Prostate gland (tissue), 2 donors: ENCODE measurements at regions not wholly inside any gene's neighbourhood (a gene's known extent, or its start where the extent isn't known, plus 50 kb on each side); places are given as distances from the start of the nearest gene placed in this dataset.

Experiments used
- DNase-seq: peaks from one replicate; pipeline ENCODE4 v3.0.0-alpha.2; 2019; ENCODE audit warnings: low spot score
- H3K27ac ChIP-seq, 2 donors: fragments of 200-600 bp; sonication (generic); 2 replicates each; pipeline ENCODE4 v1.5.1; 2017 to 2019
- H3K27me3 ChIP-seq: fragments of 200-600 bp; sonication (generic); replicated peaks from 2 replicates; pipeline ENCODE4 v1.5.1; 2019; ENCODE audit not compliant: insufficient read depth
- H3K36me3 ChIP-seq, 2 donors: fragments of 200-600 bp; sonication (generic); 1 replicate in 1 of 2; 2 replicates in 1 of 2; pipeline versions ENCODE4 v1.5.1 to v1.8.1; 2017 to 2019
- H3K4me1 ChIP-seq: fragments of 200-600 bp; sonication (generic); replicated peaks from 2 replicates; pipeline ENCODE4 v1.5.1; 2019
- H3K4me3 ChIP-seq, 2 donors: fragments of 200-600 bp; sonication (generic); 2 replicates each; pipeline ENCODE4 v1.5.1; 2017 to 2019
- H3K9me3 ChIP-seq: fragments of 200-600 bp; sonication (generic); 2 replicates; pipeline ENCODE4 v1.5.1; 2017
- POLR2A ChIP-seq: fragments of 450-650 bp; IDR thresholded peaks from one replicate; pipeline ENCODE4 v1.6.1; 2016; ENCODE audit warnings: antibody characterized with exemption, mild to moderate bottlenecking
- POLR2AphosphoS5 ChIP-seq: sonication (generic); formaldehyde crosslinking; IDR thresholded peaks from one replicate; pipeline ENCODE4 v1.6.1; 2017; ENCODE audit warnings: antibody characterized with exemption
- WGBS: methylation state at CpG from one replicate; pipeline ENCODE4 v1.1.5; 2018; 5-methylcytosine and 5-hydroxymethylcytosine counted together
- intact Hi-C: fragments of 100-400 bp; cut with DNase I; formaldehyde crosslinking; loops from one replicate; pipeline ENCODE4 v1.14.2; 2022
- TF ChIP-seq, protein P1 (sequence below), 4 experiments: fragments of 200-600 bp in 2 of 4; fragments of 450-650 bp in 2 of 4; sonication (generic) in 2 of 4; IDR thresholded peaks; 1 replicate in 3 of 4; 2 replicates in 1 of 4; pipeline ENCODE4 v1.5.1; 2016 to 2019; ENCODE audit warnings: antibody characterized with exemption in 4 of 4, mild to moderate bottlenecking in 2 of 4, moderate library complexity in 2 of 4

DNA sequence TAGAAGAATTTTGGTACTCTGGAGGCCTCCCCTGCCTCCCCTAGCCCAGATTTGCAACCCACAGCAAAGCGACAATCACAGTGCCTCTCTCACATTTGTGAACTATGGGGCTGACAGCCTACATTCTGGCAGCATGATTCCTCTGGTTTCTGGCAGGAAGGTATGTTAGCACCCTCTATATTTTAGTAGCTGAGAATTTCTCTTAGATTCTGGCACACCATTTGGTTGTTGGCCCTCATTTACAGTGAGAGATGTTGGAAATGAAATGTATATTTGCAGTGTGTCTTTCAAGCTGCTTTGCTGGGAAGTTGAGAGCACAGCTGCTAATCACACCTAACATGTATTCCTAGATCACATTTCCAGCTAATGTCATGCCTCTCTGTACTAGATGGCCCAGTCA, 735.0 kb downstream of the FGF9 start:
- intact Hi-C loops, result no loop called here
- Histone ChIP-seq H3K4me1 (no peaks in the 10 kb centered on the region), H3K27me3 (no peaks in the 10 kb centered on the region), H3K27ac (no peak overlapping the region), H3K4me3 (no peak overlapping the region), H3K36me3 (no peaks in the 10 kb centered on the region), H3K9me3 (no peaks in the 10 kb centered on the region)
- 94% methylated on average over 1 of the region's 1 CpG for whole genome bisulfite sequencing
- no peak for DNase-seq
- TF ChIP-seq, protein P1, sequence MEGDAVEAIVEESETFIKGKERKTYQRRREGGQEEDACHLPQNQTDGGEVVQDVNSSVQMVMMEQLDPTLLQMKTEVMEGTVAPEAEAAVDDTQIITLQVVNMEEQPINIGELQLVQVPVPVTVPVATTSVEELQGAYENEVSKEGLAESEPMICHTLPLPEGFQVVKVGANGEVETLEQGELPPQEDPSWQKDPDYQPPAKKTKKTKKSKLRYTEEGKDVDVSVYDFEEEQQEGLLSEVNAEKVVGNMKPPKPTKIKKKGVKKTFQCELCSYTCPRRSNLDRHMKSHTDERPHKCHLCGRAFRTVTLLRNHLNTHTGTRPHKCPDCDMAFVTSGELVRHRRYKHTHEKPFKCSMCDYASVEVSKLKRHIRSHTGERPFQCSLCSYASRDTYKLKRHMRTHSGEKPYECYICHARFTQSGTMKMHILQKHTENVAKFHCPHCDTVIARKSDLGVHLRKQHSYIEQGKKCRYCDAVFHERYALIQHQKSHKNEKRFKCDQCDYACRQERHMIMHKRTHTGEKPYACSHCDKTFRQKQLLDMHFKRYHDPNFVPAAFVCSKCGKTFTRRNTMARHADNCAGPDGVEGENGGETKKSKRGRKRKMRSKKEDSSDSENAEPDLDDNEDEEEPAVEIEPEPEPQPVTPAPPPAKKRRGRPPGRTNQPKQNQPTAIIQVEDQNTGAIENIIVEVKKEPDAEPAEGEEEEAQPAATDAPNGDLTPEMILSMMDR (IDR thresholded peaks at IDR 0.05), result no peak
- no peak for TF ChIP-seq POLR2AphosphoS5
- no peak for TF ChIP-seq POLR2A

DNA sequence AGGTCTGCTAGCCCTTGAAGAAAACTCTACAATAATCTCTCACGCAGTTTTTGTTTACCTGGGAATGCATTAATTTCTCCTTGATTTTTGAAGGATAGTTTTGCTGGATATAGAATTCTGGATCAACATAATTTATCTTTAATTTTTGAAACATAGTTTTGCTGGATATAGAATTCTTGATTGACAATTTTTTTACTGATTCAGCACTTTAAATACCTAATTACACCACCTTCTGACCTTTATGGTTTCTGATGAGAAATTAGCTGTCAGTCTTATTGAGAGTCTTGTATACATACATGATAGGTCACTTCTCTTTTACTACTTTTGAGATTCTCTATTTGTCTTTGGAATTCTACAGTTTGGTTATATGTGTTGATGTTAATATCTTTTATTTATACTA, 741.6 kb downstream of the FGF9 start:
- no peak for TF ChIP-seq POLR2AphosphoS5
- TF ChIP-seq, protein P1 (IDR thresholded peaks at IDR 0.05), result no peak
- no peak for TF ChIP-seq POLR2A
- H3K27me3 ChIP-seq, result no peaks in the 10 kb centered on the region
- intact Hi-C loops, result no loop called here
- WGBS, result 94% methylated on average over 1 of the region's 1 CpG
- H3K4me3 ChIP-seq, result no peak overlapping the region
- H3K27ac ChIP-seq, result no peak overlapping the region
- H3K36me3 ChIP-seq, result no peaks in the 10 kb centered on the region
- no peaks in the 10 kb centered on the region for H3K4me1 ChIP-seq
- H3K9me3 ChIP-seq, result no peaks in the 10 kb centered on the region
- DNase-seq, result no peak

DNA sequence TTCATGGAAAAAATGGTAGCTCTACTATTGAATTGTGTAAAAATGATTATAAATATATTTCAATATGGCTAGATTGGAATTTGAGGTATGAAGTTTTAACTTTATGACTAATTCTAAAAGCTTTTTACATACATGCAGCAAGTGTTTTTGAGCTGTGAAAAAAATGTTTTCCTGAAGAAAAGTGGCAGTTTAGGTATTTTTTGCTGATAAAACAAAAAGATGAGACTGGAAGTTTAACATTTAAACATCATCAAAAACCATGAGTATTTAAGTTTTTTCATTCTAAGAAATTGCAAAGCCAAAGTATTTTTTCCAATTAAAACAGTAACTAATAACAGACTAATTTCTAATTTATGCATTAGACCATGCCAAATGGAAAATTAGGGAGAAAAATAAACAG, 751.1 kb downstream of the FGF9 start:
- no peaks in the 10 kb centered on the region for H3K4me1 ChIP-seq
- intact Hi-C loops, result no loop called here
- H3K36me3 ChIP-seq, result no peaks in the 10 kb centered on the region
- TF ChIP-seq POLR2AphosphoS5, result no peak
- no peak for TF ChIP-seq POLR2A
- TF ChIP-seq, protein P1 (IDR thresholded peaks at IDR 0.05), result no peak
- no peaks in the 10 kb centered on the region for H3K27me3 ChIP-seq
- H3K4me3 ChIP-seq, result no peak overlapping the region
- no peak overlapping the region for H3K27ac ChIP-seq
- no peak for DNase-seq
- H3K9me3 ChIP-seq, result no peaks in the 10 kb centered on the region

DNA sequence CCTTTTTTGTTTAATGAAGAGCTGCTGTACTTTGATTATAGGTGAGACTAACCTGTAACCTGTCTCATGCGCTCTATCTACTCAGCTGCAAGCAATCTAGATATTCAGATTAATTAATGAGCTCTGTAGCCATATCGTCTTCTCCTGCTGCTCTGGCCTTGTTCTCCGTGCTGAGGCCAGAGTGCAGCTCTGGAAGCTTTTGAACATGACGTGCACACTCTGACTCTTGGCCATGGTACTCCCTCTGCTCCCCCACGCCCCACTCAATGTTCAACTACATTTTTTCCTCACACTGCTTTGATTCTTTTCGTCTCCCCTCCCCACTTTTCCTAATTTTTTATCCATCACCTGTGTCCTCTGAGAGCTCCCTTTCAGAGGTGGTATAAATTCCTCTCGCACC, 751.8 kb downstream of the FGF9 start:
- no peak for DNase-seq
- intact Hi-C loops, result no loop called here
- Histone ChIP-seq H3K27ac (no peak overlapping the region), H3K36me3 (no peaks in the 10 kb centered on the region), H3K9me3 (no peaks in the 10 kb centered on the region), H3K27me3 (no peaks in the 10 kb centered on the region), H3K4me3 (no peak overlapping the region), H3K4me1 (no peaks in the 10 kb centered on the region)
- 77% methylated on average over 7 of the region's 7 CpGs for WGBS
- no peak for TF ChIP-seq POLR2A
- TF ChIP-seq, protein P1 (IDR thresholded peaks at IDR 0.05), result no peak
- no peak for TF ChIP-seq POLR2AphosphoS5

DNA sequence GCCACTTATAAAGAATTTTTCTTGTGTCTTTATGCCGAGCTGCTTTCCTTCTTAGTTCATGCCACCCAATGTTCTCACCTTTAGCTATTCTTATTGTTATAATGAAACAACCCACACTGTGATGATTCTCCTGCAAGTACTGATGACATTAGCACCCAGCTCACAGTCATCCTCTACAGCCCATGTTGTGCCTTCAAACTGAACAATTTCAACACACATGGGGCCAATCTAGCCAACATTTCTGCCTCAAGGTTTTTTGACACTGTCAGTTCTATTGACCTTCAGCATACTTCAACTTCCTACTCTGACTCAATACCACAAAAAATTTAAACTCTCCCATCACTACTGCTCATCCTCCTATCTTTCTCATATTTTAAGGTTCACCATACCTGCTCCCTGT, 752.4 kb downstream of the FGF9 start:
- WGBS, result 86% methylated on average over 1 of the region's 1 CpG
- H3K4me1 ChIP-seq, result no peaks in the 10 kb centered on the region
- H3K27ac ChIP-seq, result no peak overlapping the region
- TF ChIP-seq, protein P1 (IDR thresholded peaks at IDR 0.05), result no peak
- TF ChIP-seq POLR2A (no peak), POLR2AphosphoS5 (no peak)
- no peaks in the 10 kb centered on the region for H3K27me3 ChIP-seq
- no peaks in the 10 kb centered on the region for H3K9me3 ChIP-seq
- H3K4me3 ChIP-seq, result no peak overlapping the region
- H3K36me3 ChIP-seq, result no peaks in the 10 kb centered on the region
- DNase-seq, result no peak
- intact Hi-C loops, result no loop called here
